ENCODE measurements at regions not wholly inside any gene's neighbourhood (a gene's known extent, or its start where the extent isn't known, plus 50 kb on each side); places are given as distances from the start of the nearest gene placed in this dataset.

DNA sequence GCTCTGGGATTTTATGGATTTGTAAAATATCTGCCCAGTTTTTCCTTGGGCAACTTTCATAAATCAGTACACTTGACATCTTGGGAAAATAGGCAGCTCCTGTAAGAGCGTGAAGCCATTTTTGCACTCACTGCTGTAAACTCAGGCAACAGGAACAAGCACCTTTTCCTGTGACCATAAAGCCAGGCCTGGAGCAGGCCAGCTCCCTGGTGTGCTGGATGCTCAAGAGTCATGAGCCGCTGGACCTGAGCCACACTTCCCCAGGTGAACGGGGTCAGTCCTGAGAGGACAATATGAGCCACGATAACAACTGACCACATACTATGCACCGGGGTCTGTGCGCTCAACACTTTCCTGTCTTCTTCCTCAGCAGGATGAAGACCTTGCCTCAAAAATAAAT, 158.2 kb downstream of the NUP210 start:
- TF ChIP-seq, protein P1, sequence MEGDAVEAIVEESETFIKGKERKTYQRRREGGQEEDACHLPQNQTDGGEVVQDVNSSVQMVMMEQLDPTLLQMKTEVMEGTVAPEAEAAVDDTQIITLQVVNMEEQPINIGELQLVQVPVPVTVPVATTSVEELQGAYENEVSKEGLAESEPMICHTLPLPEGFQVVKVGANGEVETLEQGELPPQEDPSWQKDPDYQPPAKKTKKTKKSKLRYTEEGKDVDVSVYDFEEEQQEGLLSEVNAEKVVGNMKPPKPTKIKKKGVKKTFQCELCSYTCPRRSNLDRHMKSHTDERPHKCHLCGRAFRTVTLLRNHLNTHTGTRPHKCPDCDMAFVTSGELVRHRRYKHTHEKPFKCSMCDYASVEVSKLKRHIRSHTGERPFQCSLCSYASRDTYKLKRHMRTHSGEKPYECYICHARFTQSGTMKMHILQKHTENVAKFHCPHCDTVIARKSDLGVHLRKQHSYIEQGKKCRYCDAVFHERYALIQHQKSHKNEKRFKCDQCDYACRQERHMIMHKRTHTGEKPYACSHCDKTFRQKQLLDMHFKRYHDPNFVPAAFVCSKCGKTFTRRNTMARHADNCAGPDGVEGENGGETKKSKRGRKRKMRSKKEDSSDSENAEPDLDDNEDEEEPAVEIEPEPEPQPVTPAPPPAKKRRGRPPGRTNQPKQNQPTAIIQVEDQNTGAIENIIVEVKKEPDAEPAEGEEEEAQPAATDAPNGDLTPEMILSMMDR (IDR thresholded peaks at IDR 0.05; ENCODE audit: insufficient read depth, low read depth, low read length, missing control alignments), result no peak
- H3K4me3 ChIP-seq (ENCODE audit: low read length), result no peak overlapping the region
- no peak for DNase-seq (ENCODE audit: low read depth)

DNA sequence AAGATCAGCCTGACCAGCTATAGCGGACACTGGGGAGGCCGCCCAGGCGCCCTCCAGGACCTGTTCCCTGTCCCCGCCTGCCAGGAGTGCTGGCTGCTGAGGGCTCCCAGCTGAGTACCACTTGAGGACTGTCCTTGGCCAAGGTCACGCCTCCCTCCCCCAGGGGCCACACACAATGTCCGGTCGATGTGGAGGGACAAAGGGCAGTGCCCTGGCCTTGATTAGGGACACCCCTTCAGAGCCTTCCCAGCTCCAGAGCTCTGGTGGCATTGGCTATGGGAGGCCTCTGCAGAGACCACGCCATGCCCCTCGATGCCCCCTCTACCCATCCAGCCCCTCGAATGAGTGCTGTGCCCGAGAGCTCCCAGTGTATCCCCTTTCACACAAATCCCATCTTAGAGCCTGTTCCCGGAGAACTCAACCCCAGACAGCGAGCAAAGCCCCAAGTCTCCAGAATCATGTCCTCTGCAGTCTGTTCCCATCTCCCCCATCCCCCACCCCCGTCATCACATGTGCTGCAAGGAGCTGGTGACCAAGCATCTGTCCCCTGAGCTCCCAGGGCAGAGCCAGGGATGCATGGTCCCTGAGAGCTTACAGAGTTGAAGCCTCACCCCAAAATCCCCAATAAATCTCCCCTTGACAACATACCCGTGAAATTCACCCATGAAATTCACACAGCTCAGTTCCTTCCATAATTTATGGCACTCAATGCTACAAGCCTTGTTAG, 158.9 kb downstream of the NUP210 start:
- TF ChIP-seq, protein P1 (IDR thresholded peaks at IDR 0.05; ENCODE audit: insufficient read depth, low read depth, low read length, missing control alignments), result no peak
- no peak overlapping the region for H3K4me3 ChIP-seq (ENCODE audit: low read length)
- no peak for DNase-seq (ENCODE audit: low read depth)

DNA sequence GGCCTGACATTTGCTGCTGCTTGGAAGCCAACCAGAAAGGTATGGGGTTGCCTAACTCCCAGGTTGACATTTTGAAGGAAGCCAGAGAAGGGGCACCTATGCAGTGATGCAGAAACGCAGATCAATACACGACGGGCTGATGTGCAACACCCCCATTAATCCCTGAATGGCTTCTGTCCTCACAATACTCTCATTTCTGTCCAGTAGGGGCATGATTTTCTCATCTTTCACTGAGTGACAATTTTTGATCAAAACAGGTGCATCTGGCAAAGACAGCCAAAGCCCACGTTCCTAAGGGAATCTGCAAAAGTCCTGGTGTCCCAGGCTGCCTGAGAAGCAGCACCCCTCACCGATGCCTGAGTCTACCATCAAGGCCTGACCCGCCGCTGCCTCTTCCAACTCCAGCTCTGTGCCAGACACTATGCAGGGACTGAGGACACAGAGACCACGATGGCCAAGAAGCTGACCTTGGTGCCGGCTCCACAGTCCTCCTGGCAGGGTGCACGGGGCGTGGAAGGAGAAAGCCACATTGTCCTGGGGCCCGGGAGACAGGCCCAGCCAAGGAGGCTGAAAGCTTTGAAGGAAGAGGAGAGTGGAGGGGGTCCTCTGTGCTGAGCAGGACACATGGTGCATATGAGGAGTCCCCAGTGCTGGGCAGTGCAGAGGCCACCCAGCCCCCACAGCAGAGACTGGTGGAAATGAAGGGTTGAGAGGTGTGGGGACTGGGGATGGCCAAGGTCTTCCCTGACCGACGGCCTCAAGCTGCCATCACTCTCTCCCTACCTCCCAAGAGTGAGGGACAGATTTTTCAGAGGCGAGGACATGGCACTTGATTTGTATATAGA, 159.6 kb downstream of the NUP210 start:
- TF ChIP-seq, protein P1 (IDR thresholded peaks at IDR 0.05; ENCODE audit: insufficient read depth, low read depth, low read length, missing control alignments), result no peak
- H3K4me3 ChIP-seq (ENCODE audit: low read length), result no peak overlapping the region
- no peak for DNase-seq (ENCODE audit: low read depth)

DNA sequence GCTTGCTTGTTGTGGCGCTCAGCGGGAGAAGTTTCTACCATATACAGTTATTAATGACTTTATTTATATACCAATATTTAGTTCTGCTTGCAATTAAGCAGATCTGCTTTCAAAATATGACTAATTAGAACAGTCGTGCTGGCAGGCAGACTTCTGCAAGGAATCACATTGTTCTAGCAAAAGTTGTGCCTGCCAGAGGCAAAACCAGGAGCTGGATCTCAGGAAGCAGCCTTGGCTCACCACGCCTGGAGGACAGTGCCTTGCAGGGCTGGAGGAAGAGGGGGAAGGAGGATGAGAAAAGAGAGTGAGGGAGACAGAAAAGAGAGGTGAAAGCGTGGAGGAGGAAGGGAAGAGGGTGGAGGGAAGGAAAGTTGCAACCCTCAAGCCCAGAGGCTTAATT, 160.3 kb downstream of the NUP210 start:
- TF ChIP-seq, protein P1 (IDR thresholded peaks at IDR 0.05; ENCODE audit: insufficient read depth, low read depth, low read length, missing control alignments), result no peak
- DNase-seq (ENCODE audit: low read depth), result no peak
- no peak overlapping the region for H3K4me3 ChIP-seq (ENCODE audit: low read length)

DNA sequence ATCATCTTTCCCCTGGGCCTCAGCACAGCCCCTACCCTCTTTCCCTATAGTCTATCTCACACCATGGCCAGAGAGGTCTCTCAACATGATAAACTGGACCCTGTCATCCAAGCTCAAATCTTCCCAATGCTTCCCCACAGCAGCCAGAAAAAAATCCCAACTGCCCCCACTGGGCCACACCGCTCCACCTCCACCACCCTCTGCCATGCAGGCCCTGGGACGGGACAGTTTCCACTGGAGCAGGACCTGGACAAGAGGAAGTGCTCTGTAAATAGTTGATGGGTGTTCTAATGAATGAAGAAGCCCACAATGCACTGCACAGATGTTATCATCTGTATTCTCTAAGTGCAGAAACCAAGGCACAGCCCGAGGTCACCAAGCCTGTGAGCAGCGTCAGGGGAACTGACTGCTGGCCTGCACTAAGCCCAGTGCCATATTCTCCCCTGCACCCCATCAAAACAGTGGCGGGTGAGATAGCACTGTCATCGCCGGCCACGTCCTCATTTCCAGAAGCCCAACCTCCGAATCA, 161.1 kb downstream of the NUP210 start:
- no peak overlapping the region for H3K4me3 ChIP-seq (ENCODE audit: low read length)
- TF ChIP-seq, protein P1 (IDR thresholded peaks at IDR 0.05; ENCODE audit: insufficient read depth, low read depth, low read length, missing control alignments), result no peak
- DNase-seq (ENCODE audit: low read depth), result no peak

DNA sequence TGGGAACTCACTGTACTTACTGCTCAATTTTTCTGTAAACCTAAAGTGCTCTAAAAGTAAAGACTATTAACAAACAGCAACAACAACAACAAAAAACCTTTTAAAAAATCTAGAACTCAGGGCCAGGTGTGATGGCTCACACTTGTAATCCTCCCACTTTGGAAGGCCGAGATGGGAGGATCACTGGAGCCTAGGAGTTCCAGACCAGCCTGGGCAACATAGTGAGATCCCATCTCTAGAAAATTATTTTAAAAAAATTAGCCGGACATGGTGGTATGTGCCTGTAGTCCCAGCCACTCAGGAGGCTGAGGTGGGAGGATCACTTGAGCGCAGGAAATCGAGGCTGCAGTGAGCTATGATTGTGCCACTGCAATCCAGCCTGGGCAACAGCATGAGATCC, 161.8 kb downstream of the NUP210 start:
- TF ChIP-seq, protein P1 (IDR thresholded peaks at IDR 0.05; ENCODE audit: insufficient read depth, low read depth, low read length, missing control alignments), result no peak
- DNase-seq (ENCODE audit: low read depth), result no peak
- no peak overlapping the region for H3K4me3 ChIP-seq (ENCODE audit: low read length)
